ENCODE measurements at regions not wholly inside any gene's neighbourhood (a gene's known extent, or its start where the extent isn't known, plus 50 kb on each side); places are given as distances from the start of the nearest gene placed in this dataset.

DNA sequence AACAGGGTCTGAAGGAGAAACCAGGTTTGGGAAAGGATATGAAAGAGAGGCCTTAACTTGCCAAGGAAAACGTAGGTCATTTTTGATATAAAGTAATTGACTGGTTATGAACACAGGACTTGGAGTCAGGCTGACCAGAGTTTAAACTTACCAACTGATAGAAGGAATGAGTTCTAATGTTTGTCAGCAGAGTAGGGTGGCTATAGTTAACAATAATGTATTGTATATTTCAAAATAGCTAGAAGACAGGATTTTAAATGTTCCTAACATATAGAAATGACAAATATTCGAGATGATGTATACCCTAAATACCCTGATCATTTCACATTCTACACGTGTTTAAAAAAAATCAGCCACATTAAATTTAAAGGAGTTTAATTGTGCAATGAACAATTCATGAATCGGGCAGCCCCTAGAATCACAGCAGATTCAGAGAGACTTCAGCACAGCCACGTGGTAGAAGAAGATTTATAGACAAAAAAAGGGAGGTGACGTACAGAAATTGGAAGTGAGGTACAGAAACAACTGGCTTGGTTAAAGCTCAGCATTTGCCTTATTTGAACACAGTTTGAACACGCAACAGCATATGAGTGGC lies 52.5 kb upstream of the PLEKHG7 start:
- no peak for DNase-seq

DNA sequence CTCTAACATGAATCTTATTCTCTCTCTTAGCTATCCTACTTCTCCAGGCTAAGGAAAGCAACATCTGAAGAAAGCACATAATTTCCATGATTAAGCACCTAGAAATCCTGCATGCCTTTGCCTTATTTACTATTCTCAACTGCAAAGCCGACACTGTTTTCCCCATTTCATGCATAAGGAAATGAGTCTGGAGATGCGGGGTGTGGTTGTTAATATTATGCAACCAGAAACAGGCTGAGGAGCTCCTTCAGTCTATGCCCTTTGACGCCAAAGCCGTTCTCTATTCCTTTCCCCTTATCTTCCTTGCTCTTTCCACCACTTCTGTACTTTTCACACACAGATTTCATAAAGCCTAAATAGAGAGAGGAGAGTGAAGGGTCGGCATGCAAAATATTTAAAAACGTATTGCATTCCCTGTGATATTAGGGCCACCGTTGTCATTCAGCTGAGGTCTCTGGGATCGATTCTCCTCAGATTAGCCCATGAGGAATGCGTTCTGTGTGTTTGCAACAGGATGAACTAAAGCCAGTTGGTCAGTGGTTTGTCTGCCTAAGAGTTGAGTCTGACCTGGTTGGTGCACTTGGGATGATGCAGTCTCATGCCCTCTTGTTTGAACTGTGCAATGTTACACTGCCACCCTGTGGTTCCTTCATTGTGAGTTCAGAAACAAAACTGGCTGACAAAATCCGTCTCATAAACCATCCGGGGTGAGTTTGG lies 53.1 kb upstream of the PLEKHG7 start:
- peak; percentile 5 for DNase-seq

DNA sequence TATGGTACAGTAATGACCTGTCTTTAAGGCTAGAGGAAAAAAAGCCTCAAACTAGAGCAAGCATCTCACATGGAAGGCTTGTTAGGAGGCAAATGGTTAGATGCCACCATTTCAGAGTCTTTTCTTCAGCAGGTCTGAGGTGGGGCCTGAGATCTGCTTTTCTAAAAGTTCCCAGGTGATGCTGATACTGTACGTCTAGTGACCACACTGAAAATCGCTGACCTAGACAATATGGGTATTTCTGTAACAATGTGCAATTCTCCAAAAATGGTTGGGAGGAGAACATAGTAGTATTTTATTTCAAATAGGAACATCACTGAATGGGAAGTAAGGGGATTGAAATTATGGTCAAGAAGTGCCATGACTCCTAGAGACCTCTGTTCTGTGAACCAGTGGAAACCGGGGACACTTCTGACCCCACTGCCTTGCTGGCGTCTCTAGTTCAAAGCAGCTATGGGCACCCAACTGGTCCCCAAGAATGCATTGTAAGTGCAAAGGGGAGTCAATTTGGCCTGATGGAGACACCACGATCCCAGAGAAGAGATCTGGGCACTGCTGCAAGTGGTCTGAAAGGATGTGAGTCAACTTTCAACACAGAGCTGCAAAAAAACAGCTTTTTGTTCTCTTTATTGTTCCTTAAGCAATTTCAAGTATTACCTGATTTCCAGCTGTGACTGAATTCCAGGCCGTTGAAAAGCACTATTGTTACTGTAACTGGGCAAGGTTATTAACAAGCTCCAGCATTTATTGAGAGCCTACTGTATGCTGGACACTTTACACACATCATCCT lies 54.4 kb upstream of the PLEKHG7 start:
- DNase-seq = no peak

DNA sequence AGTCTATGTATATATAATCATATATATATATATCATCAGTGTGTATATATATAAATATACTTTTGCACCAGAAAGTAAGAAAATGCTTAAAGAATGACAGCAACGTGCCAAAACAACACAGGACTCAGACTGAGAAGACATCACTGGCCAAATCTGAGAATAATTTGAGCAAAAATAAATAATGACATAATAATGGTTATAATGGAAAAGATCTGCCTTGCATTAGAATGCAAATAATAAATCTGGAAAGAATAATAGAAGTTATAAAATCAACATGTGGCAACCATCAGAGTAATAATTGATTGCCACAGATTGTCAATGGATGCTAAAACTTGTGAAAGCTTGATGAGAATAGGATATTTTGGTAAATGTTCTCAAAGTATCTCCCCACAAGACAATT lies 61.5 kb upstream of the PLEKHG7 start:
- DNase-seq = no peak

DNA sequence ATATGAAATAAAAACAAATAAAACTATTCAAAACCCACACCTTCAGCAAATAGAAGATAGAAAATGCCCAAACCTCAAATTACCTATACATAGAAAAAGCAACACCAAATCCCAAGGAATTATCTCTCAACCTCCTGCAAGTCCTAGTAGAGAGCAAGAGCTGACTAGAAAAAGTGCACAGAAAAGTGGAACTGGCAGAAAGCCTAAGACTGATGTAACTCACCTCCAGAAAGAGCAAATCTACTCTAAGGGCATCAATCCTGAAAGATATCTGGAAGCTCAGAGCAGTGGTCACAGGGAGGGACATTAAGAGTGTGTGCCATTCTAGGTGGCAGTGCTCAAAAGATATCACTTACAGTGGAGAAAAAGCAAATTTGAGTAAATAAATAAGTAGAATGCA lies 62.1 kb upstream of the PLEKHG7 start:
- no peak for DNase-seq

DNA sequence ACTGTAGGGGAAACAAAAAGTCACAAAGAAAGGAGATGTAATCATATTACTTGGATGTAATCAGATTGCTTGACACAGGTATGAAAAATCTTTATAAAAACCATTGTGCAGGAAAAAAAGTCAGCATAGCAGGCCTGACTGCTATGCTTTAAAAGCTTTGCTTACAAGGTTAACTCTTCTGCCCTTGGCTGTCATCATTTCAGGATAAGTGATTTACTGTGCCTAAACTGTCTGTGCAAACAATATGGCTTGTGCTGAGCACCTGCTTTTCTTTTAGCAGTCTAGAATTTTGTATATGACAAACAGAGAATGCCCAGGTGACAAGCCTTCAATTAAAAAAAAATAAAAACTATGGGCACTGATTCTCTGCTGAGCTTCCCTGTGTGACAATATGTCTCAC lies 63.8 kb upstream of the PLEKHG7 start:
- DNase-seq = no peak

DNA sequence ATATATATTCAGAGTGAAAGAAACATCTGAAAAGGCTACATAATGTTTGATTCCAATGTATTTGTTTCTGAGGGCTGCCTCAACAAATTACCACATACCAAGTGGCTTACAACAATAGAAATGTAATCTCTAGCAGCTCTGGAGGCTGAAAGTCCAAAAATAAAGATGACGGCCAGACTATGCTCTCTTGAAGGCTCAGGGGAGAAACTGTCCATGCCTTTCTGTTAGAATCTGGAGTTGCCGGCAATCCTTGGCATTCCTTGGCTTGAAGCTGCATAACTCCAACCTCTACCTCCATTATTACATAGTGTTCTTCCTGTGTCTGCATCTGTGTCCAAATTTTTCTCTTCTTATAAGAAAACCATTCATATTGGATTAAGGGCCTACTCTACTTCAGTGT lies 68.1 kb upstream of the PLEKHG7 start:
- no peak for DNase-seq

DNA sequence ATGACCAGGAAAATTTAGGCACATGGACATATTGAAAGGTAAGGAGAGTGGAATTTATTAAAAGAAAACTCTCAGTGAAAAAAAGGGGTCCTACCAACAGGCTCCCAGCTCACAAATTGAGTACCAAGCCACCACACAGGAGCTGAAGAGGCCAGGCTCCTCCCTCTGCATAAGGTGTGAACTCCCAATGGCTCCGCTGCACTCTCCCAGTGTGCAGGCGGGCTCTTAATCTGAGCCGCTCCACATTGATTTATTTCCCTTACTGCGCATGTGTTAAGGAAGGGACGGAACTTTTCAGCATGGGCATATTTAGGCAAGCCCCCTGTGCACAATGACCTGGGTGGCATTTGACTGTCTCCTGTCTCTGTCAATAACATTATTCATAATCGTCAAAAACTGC lies 68.6 kb upstream of the PLEKHG7 start:
- no peak for DNase-seq

DNA sequence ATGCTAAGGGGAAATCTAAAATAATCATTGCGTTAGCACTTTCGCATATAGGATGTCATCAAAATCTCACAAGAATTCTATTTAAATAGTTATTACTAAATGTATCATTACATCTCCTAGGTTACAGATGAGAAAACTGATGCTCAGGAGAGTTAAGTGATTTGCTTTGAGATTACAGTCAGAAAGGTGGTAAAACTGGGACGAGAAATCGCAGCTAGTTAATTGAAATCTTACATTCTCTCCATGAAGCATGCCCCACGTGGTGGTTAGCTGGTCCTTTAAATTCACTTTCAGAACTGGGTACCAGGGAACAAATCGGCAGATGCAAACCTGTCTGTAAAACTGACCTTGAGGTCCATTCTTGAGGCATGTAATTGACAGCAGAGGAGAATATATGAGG lies 71.8 kb upstream of the PLEKHG7 start:
- no peak for DNase-seq

DNA sequence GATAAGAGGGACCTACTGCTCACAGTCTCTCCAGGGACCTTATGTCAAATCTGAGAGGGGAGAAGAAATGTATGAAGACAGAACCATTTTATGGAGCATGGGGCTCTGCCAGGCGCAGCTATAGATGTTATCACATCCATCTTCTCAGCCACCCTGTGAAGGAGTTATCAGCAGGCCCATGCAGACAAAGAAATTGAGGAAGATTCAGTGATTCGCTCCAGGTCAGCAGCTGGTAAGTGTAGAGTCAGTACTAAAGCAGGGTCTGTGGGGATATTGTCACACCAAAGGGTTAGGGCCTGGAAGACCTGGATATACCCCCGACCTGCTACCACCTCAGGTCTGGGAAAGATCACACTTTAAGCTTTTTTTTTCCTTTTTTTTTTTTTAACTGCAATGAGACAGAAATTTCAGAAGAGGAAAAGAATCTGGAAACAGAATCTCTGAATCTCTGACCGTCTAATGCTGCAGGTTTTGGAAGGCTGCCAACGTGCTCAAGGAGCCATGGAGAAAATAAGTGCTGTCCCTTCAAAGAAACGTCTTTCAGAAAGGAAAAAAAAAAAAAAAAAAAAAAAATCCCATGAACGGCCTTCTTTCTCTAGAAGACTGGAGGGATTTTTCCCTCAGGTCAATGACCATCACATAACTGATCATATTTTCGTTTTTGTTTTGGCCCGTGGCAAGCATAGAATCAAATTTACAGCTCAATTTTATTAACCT lies 73.3 kb upstream of the PLEKHG7 start:
- DNase-seq = no peak

DNA sequence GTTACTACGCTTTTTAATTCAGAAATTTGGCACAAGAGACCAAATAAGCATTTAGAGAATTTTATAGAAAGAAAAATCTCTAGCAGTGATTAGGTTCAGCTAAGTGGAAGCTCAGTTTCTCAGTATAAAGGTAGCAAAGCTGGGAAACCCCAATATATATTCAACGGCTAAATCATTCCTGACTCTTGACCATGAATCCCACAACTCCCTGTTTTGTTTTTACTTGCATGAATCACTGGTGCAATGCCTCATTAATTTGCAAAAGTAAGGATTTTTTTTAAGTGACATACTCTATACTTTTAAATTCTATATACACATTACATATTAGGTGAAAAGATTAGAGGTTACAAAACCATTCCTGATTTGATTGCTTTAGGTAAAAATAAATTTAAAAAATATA lies 74.3 kb upstream of the PLEKHG7 start:
- no peak for DNase-seq

DNA sequence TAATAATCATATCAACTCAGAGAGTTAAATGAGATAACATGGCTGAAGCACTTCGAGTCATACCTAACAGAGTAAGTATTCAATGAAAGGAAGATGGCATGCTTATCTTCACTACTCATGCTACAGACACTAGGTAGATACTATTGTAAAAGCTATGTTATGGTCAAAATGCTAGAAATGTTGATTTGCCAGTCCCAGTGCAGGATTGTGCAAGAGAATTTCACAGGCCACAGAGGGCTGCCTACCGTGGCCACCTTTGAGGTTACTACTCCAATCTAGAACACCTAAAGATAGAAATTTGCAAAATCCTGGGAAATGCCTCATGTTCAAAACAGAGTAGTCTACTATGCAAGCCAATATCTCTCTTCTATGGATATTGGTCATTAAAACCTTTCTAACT lies 75.3 kb upstream of the PLEKHG7 start:
- DNase-seq = no peak

DNA sequence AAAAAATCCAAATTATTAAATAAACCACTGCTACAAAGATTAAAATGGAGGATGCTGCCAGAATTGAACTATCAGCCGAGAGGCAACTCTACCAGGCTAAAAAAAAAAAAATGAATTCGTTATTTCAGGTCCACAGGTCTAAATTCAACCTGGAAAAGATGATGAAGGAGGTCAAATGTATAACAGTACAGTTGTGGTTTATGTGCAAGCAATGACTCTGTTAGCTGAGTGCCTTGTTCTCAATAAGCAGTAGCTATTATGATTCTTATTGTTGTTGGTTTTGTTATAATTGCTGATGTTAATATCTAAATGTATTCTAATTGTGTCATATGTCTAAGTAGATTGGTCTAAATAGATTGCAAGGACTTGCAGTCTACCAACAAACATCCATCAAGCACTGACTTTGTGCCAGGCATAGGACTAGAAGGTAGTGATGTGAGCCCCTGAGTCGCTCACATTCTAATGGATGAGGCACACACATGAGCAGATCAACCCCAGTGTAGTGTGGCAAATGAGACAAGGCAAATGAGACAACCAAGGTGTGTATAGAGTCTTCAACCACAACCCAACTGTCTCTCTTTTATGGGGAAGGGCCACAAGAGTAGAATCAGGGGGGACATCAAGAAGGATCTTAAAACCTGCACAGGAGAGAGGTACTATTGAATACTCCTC lies 77.0 kb upstream of the PLEKHG7 start:
- DNase-seq = no peak

DNA sequence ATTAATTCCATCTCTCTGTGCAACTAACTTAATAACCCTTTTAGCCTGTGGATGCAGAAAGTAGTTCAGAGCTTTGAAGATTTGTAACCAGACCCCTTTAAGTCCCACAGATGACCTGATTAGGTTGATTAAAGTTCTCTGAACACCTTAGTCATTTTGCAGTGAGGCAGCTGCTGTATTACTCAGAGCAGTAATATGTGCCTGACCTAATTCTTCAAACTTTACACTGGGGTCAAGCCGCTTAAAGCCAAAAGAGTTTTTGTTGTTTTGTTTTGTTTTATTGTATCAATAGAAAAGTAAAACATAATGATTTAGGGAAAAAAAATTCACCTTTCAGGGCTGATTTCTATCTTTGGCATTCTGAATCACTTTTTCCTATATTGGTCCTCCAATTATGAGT lies 78.6 kb upstream of the PLEKHG7 start:
- no peak for DNase-seq

DNA sequence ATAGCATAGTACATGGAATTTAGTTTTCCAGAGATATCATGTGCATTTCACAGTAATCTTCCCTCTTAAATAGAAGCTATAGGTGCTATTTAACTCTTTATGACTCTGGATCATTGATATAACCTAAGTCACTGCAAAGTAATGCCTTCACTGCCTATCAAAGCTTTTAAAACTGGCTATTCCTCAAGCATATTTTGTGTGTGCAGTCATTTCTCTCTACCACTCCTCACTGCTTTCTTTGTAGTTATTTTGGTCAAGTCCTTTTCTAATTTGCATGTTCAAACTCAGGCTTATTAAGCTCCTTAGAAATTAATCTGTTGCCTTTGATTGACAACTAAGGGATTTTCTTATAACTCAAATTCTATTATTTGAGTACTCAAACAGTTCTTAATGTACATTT lies 79.4 kb upstream of the PLEKHG7 start:
- DNase-seq = no peak

DNA sequence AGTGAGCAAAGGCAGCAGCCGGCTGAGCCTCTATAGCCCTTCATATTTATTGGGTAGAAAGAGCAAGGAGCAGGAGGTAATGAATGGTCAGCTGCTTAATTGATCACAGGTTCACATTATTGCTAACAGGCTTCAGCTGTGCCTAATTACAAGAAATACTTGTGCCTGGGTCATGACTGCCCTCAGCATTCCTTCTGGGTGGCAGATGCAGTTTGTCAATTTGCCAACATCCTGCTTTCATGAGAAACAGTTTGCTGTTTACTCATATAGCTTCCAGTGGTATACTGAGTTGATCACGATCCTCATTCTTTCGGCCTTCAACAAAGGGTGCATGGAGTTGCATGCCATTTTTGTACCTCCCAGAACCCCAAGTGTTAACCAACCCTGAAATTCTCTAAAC lies 81.0 kb upstream of the PLEKHG7 start:
- no peak for DNase-seq

DNA sequence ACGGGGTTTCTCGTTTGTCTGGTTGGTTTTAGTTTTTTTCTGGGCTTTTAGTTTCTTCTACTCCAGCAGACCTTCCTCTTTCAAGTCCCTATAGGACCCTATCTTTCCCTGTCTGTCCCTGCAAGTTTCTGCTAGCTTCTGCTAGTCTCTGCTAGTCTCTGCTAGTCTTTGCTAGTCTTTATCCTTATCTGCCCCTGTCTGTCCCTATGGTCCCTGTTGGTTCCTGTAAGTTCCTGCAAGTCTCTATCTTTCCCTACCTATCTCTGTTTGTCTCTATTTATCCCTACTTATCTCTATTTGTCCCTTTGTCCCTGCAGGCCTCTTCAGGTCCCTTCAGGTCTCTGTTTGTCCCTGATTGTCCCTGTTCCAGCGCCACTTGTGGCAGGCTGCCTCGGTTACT lies 81.5 kb upstream of the PLEKHG7 start:
- DNase-seq = no peak

DNA sequence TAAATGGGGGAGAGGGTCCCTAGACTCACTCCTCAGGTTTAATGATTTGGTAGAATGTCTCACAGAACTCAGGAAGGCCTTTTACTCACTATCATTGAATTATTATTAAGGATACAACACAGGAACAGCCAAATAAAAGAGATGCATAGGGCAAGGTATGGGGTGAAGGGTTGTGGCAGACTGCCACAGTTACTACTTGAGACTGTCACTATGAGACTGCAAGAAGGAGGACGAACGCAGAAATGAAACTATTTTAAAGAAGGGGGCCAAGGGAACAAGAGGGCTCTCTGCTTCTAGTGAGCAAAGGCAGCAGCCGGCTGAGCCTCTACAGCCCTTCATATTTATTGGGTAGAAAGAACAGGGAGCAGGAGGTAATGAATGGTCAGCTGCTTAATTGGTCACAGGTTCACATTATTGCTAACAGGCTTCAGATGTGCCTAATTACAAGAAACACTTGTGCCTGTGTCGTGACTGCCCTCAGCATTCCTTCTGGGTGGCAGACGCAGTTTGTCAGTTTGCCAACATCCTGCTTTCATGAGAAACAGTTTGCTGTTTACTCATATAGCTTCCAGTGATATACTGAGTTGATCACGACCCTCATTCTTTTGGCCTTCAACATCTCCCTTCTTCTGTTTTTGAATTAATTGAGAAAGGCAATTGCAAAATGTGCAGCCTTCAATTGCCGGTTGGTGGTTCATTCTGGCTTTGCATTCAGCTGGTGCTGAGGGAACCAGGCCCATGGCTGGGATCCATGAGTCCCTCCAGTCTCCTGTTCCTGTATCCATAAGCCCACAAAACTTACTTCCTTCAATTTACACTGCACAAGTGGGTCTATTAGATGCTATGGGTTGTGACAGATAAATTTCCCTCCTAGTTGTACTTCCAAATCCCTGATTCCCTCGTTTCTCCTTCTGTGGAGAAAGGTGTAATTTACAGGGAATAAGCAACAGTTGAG lies 82.8 kb upstream of the PLEKHG7 start:
- DNase-seq = no peak

DNA sequence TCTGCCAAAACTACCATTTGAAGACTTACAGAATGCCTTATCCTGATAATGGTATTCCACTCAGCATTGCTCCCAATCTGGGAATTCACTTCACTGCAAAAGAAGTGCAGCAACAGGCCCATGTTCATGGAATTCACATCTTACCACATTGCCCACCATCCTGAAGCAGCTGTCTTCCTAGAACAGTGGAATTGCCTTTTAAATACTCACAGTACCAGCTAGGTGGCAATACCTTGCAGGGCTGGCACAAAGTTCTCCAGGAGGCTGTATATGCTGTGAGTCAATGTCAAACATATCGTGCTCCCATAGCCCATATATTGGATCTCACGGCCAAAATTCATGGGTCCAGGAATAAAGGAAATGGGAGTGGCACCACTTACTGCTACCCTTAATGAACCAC lies 83.8 kb upstream of the PLEKHG7 start:
- no peak for DNase-seq

DNA sequence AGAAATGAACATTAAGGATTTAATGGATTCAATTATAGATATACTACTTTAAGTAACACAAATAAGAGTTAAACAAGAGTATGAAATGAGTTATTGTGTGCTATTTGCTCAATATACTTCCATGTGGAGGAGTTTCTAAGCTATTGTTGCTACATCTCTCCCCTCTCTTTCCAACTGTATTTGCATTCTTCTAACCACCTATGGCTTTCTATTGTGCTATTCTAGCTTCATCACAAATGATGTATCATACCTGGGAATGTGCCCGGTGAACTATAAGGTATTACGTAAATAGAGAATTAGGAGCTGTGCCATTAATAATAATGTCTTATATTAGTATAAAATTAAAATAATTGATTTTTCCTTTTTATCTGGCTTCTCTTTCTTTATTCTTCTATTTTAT lies 87.1 kb upstream of the PLEKHG7 start:
- DNase-seq = no peak

DNA sequence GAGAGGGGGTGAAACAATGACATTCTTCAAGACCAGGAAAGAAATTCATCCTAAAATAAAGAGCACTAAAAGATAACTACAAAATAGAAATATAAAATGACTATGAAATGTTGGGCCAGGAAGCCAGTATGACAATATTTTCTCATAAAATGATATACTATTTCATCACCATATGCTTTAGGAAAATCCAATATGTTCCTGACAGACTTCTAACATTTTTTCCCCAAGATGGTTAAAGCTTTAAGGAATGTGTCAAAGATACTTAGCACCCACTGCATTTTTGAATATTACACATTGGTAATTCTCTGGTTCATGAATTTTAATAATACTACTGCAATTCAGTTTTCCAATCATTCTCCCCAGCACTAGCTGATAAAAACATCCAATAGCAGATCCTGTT lies 87.7 kb upstream of the PLEKHG7 start:
- no peak for DNase-seq

DNA sequence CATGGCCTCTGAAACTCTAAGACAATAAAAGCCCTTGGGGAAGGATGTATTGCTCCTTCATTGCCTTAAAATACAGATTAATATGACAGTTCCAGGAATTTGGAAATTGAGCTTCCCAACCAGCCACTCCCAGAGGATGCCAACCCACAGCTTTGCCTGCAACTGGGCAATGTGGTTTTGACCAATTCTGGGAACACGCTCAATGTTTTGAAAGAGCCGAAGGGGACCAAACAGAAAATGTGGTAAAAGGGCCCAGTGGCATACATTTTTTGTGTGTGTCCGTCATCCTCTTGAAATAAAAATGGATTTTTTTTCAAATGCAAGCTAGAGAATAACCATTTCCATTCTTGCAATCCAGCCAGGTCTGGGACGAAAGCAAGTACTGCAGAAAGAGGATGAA lies 88.3 kb upstream of the PLEKHG7 start:
- DNase-seq = no peak
